Suprapubic skin (tissue), 4 donors: ENCODE measurements at regions not wholly inside any gene's neighbourhood (a gene's known extent, or its start where the extent isn't known, plus 50 kb on each side); places are given as distances from the start of the nearest gene placed in this dataset.

ENCODE experiments used
- EP300 ChIP-seq: sonication (generic); formaldehyde crosslinking; IDR thresholded peaks from one replicate; pipeline ENCODE4 v1.6.1; 2017; ENCODE audit warnings: antibody characterized with exemption
- POLR2AphosphoS5 ChIP-seq, 3 donors: sonication (generic); formaldehyde crosslinking; IDR thresholded peaks; one replicate each; pipeline ENCODE4 v1.6.1; 2017; ENCODE audit warnings: antibody characterized with exemption in 3 of 3
- TF ChIP-seq, protein P1 (sequence below), 2 donors: fragments of 200-600 bp in 1 of 2; fragments of 450-650 bp in 1 of 2; sonication (generic) in 1 of 2; IDR thresholded peaks; one replicate each; pipeline ENCODE4 v1.5.1; 2016 to 2019; ENCODE audit warnings: antibody characterized with exemption in 2 of 2, mild to moderate bottlenecking in 1 of 2, moderate library complexity in 1 of 2

DNA sequence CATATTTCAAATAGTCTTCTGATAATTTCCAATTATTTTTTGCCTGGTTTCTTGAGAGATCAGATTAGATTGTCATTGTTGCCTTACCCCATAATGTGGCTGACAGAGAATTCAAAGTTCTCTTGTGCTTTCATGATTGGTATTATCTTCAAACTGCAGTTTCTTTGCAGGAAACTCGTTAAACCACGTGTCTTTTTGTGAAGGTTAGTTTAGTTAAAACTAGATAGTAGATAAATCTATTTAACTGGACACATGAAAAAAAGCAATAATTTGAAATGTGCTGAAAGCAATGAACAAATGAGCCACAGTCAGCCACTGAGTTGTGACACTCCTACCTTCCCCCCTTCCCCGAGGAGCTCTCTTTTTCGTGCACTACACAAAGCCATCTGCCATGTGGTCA, 327.5 kb upstream of the UMPS start:
- TF ChIP-seq, protein P1, sequence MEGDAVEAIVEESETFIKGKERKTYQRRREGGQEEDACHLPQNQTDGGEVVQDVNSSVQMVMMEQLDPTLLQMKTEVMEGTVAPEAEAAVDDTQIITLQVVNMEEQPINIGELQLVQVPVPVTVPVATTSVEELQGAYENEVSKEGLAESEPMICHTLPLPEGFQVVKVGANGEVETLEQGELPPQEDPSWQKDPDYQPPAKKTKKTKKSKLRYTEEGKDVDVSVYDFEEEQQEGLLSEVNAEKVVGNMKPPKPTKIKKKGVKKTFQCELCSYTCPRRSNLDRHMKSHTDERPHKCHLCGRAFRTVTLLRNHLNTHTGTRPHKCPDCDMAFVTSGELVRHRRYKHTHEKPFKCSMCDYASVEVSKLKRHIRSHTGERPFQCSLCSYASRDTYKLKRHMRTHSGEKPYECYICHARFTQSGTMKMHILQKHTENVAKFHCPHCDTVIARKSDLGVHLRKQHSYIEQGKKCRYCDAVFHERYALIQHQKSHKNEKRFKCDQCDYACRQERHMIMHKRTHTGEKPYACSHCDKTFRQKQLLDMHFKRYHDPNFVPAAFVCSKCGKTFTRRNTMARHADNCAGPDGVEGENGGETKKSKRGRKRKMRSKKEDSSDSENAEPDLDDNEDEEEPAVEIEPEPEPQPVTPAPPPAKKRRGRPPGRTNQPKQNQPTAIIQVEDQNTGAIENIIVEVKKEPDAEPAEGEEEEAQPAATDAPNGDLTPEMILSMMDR (IDR thresholded peaks at IDR 0.05): no peak
- no peak for TF ChIP-seq POLR2AphosphoS5 (IDR thresholded peaks at IDR 0.05)
- TF ChIP-seq EP300: no peak
